Parathyroid adenoma (tissue), 2 donors: ENCODE measurements at regions not wholly inside any gene's neighbourhood (a gene's known extent, or its start where the extent isn't known, plus 50 kb on each side); places are given as distances from the start of the nearest gene placed in this dataset.

Experiments used
- H2AFZ ChIP-seq: fragments of 300-600 bp; sonication (generic); one replicate; pipeline ENCODE4 v1.7.0; 2017; ENCODE audit warnings: antibody characterized with exemption, mild to moderate bottlenecking
- H3K27ac ChIP-seq: fragments of 300-600 bp; sonication (generic); one replicate; pipeline ENCODE4 v1.7.0; 2017
- H3K27me3 ChIP-seq: fragments of 300-600 bp; sonication (generic); one replicate; pipeline ENCODE4 v1.7.0; 2017; ENCODE audit warnings: low read length; ENCODE audit not compliant: control insufficient read depth, insufficient read depth
- H3K36me3 ChIP-seq: fragments of 300-600 bp; sonication (generic); one replicate; pipeline ENCODE4 v1.7.0; 2017; ENCODE audit warnings: low read length; ENCODE audit not compliant: control insufficient read depth, insufficient read depth
- H3K4me1 ChIP-seq: fragments of 300-600 bp; sonication (generic); one replicate; pipeline ENCODE4 v1.7.0; 2017; ENCODE audit warnings: control low read depth
- H3K4me2 ChIP-seq: fragments of 300-600 bp; sonication (generic); one replicate; pipeline ENCODE4 v1.7.0; 2017; ENCODE audit warnings: low read length
- H3K4me3 ChIP-seq: fragments of 300-600 bp; sonication (generic); one replicate; pipeline ENCODE4 v1.7.0; 2017; ENCODE audit warnings: low read depth, low read length
- H3K79me2 ChIP-seq: fragments of 300-600 bp; sonication (generic); one replicate; pipeline ENCODE4 v1.7.0; 2017; ENCODE audit warnings: control low read depth
- H3K9ac ChIP-seq: fragments of 300-600 bp; sonication (generic); one replicate; pipeline ENCODE4 v1.7.0; 2017; ENCODE audit warnings: mild to moderate bottlenecking
- H3K9me3 ChIP-seq: fragments of 300-600 bp; sonication (generic); one replicate; pipeline ENCODE4 v1.7.0; 2017; ENCODE audit warnings: low read length; ENCODE audit not compliant: control insufficient read depth
- CTCF ChIP-seq: fragments of 300-600 bp; sonication (generic); IDR thresholded peaks from one replicate; pipeline ENCODE4 v1.7.0; 2017; ENCODE audit warnings: antibody characterized with exemption, mild to moderate bottlenecking
- donor health status: primary hyperparathyroidism.

GRCh38 chr6:154649721-154650120, 83.5 kb upstream of the SCAF8 start:
- Histone ChIP-seq H3K9ac (no peak overlapping the region), H3K4me2 (no peak overlapping the region), H2AFZ (no peak overlapping the region), H3K36me3 (no peaks in the 10 kb centered on the region), H3K4me1 (no peaks in the 10 kb centered on the region), H3K4me3 (no peak overlapping the region), H3K79me2 (no peaks in the 10 kb centered on the region), H3K9me3 (no peaks in the 10 kb centered on the region), H3K27ac (no peak overlapping the region), H3K27me3 (no peaks in the 10 kb centered on the region)
- no peak for TF ChIP-seq CTCF

DNA sequence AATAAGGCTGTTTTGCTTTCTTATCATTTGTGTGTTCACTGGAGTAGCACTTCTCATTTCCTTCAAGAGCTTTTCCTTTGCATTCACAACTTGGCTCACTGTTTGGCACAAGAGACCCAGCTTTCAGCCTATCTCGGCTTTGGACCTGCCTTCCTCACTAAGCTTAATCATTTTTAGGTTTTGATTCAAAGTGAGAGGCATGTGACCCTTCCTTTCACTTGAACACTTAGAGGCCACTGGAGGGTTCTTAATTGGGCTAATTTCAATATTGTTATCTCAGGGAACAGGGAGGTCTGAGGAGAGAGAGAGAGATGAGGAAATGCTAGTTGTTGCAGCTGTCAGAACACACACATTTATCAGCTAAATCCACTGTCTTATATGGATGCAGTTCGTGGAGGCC, 82.9 kb upstream of the SCAF8 start:
- Histone ChIP-seq H3K9ac (no peak overlapping the region), H3K4me2 (no peak overlapping the region), H3K9me3 (no peaks in the 10 kb centered on the region), H3K4me1 (no peaks in the 10 kb centered on the region), H3K36me3 (no peaks in the 10 kb centered on the region), H3K4me3 (no peak overlapping the region), H3K27me3 (no peaks in the 10 kb centered on the region), H3K27ac (no peak overlapping the region), H2AFZ (no peak overlapping the region), H3K79me2 (no peaks in the 10 kb centered on the region)
- no peak for TF ChIP-seq CTCF

DNA sequence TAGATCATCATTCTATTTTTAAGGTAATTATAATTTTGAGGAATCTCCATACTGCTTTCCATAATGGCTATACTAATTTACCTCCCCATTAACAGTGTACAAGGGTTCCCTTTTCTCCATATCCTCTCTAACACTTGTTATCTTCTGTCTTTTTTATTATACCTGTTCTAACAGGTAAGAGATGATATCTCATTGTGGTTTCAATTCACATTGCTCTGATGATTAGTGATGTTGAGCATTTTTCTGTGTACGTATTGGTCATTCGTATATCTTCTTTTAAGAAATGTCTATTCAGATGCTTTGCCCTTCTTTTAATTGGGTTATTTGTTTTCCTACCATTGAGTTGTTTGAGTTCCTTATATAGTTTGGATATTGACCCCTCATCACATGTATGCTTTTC, 81.6 kb upstream of the SCAF8 start:
- no peak for TF ChIP-seq CTCF
- Histone ChIP-seq H3K27ac (no peak overlapping the region), H3K9ac (no peak overlapping the region), H2AFZ (no peak overlapping the region), H3K79me2 (no peaks in the 10 kb centered on the region), H3K36me3 (no peaks in the 10 kb centered on the region), H3K4me1 (no peaks in the 10 kb centered on the region), H3K4me2 (no peak overlapping the region), H3K4me3 (no peak overlapping the region), H3K9me3 (no peaks in the 10 kb centered on the region), H3K27me3 (no peaks in the 10 kb centered on the region)

GRCh38 chr6:154653385-154653784, 79.8 kb upstream of the SCAF8 start:
- Histone ChIP-seq H3K9ac (no peak overlapping the region), H3K9me3 (no peaks in the 10 kb centered on the region), H3K79me2 (no peaks in the 10 kb centered on the region), H3K27ac (no peak overlapping the region), H3K36me3 (no peaks in the 10 kb centered on the region), H3K27me3 (no peaks in the 10 kb centered on the region), H3K4me2 (no peak overlapping the region), H3K4me1 (no peaks in the 10 kb centered on the region), H3K4me3 (no peak overlapping the region), H2AFZ (peak overlapping the region; percentile 25)
- TF ChIP-seq CTCF, result no peak

- Histone ChIP-seq H3K4me1 (no peaks in the 10 kb centered on the region), H3K79me2 (no peaks in the 10 kb centered on the region), H2AFZ (no peak overlapping the region), H3K4me2 (no peak overlapping the region), H3K36me3 (no peaks in the 10 kb centered on the region), H3K9me3 (no peaks in the 10 kb centered on the region), H3K27ac (no peak overlapping the region), H3K4me3 (no peak overlapping the region), H3K27me3 (no peaks in the 10 kb centered on the region), H3K9ac (no peak overlapping the region)
- no peak for TF ChIP-seq CTCF
Measured at GRCh38 chr6:154653853-154654252, 79.4 kb upstream of the SCAF8 start.
